Hepatocyte (in vitro differentiated cells): ENCODE measurements at regions not wholly inside any gene's neighbourhood (a gene's known extent, or its start where the extent isn't known, plus 50 kb on each side); places are given as distances from the start of the nearest gene placed in this dataset.

Experiments
- EZH2 ChIP-seq: fragments of 200-600 bp; sonication (generic); IDR thresholded peaks from 2 replicates; pipeline ENCODE4 v1.6.1; 2016; ENCODE audit warnings: antibody characterized with exemption, mild to moderate bottlenecking, borderline replicate concordance
- EZH2phosphoT487 ChIP-seq: fragments of 200-600 bp; sonication (generic); IDR thresholded peaks from one replicate; pipeline ENCODE4 v1.6.1; 2018; ENCODE audit warnings: antibody characterized with exemption, mild to moderate bottlenecking, low read depth, moderate library complexity; ENCODE audit not compliant: unreplicated experiment, severe bottlenecking
- TF ChIP-seq, protein P1 (sequence below): fragments of 200-600 bp; sonication (generic); IDR thresholded peaks from 2 replicates; pipeline ENCODE4 v1.5.1; 2016; ENCODE audit warnings: antibody characterized with exemption, mild to moderate bottlenecking; ENCODE audit not compliant: poor library complexity

DNA sequence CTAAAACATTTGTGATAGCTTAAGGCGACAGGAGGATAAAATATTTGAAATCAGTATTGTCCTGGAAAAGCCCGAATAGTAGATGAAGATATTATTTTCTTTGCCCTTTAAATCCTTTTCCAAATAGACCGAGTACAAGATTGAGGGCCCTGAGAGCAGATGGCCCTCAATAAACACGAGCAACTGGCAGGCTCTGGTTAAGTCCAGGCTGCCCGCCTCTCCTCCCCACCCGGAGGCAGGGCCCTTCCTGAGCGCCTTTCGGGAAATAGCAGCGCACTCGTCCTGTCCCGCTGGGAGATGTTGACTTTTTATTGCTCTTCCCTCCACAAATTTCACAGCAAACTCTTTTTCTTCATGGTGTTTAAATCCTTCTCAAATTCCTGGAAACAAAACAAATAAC, 50.8 kb upstream of the MAX start:
- TF ChIP-seq, protein P1, sequence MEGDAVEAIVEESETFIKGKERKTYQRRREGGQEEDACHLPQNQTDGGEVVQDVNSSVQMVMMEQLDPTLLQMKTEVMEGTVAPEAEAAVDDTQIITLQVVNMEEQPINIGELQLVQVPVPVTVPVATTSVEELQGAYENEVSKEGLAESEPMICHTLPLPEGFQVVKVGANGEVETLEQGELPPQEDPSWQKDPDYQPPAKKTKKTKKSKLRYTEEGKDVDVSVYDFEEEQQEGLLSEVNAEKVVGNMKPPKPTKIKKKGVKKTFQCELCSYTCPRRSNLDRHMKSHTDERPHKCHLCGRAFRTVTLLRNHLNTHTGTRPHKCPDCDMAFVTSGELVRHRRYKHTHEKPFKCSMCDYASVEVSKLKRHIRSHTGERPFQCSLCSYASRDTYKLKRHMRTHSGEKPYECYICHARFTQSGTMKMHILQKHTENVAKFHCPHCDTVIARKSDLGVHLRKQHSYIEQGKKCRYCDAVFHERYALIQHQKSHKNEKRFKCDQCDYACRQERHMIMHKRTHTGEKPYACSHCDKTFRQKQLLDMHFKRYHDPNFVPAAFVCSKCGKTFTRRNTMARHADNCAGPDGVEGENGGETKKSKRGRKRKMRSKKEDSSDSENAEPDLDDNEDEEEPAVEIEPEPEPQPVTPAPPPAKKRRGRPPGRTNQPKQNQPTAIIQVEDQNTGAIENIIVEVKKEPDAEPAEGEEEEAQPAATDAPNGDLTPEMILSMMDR: no peak
- TF ChIP-seq EZH2phosphoT487: no peak
- no peak for TF ChIP-seq EZH2
